ENCODE measurements at regions not wholly inside any gene's neighbourhood (a gene's known extent, or its start where the extent isn't known, plus 50 kb on each side); places are given as distances from the start of the nearest gene placed in this dataset.
"Not testable (repeated sequence)": the region's sequence is repeated elsewhere in the genome, so short reads cannot be mapped to it uniquely, and the experiment has no call there.

GRCh38 chr12:68984796-68985573 is 52.0 kb upstream of the CPM start:
- DNase-seq (ENCODE audit: extremely low read depth, low read depth, low spot score): no peak

GRCh38 chr12:68997526-68997925 is 64.6 kb upstream of the CPM start:
- not testable (repeated sequence) for DNase-seq (ENCODE audit: extremely low read depth, low read depth, low spot score)

GRCh38 chr12:68998041-68998440 is 65.1 kb upstream of the CPM start:
- DNase-seq (ENCODE audit: extremely low read depth, low read depth, low spot score): no peak

GRCh38 chr12:69000074-69000473 is 67.1 kb upstream of the CPM start:
- DNase-seq (ENCODE audit: extremely low read depth, low read depth, low spot score): no peak

- DNase-seq (ENCODE audit: extremely low read depth, low read depth, low spot score): no peak
These were observed 67.7 kb upstream of the CPM start for GRCh38 chr12:69000540-69001243.

GRCh38 chr12:69001251-69001650 is 68.3 kb upstream of the CPM start:
- DNase-seq (ENCODE audit: extremely low read depth, low read depth, low spot score): no peak

- no peak for DNase-seq (ENCODE audit: extremely low read depth, low read depth, low spot score)
These were observed 70.0 kb upstream of the CPM start for GRCh38 chr12:69002969-69003368.

GRCh38 chr12:69003991-69004390 is 71.0 kb upstream of the CPM start:
- DNase-seq (ENCODE audit: extremely low read depth, low read depth, low spot score): no peak

GRCh38 chr12:69007101-69007854 is 74.3 kb upstream of the CPM start:
- no peak for DNase-seq (ENCODE audit: extremely low read depth, low read depth, low spot score)

- no peak for DNase-seq (ENCODE audit: extremely low read depth, low read depth, low spot score)
These were observed 74.9 kb upstream of the CPM start for GRCh38 chr12:69007855-69008351.

GRCh38 chr12:69008520-69008919 is 75.5 kb upstream of the CPM start:
- DNase-seq (ENCODE audit: extremely low read depth, low read depth, low spot score): no peak

GRCh38 chr12:69014047-69014446 is 81.1 kb upstream of the CPM start:
- DNase-seq (ENCODE audit: extremely low read depth, low read depth, low spot score): no peak

- DNase-seq (ENCODE audit: extremely low read depth, low read depth, low spot score): no peak
These were observed 82.0 kb upstream of the CPM start for GRCh38 chr12:69015017-69015416.

GRCh38 chr12:69015831-69016230 is 82.9 kb upstream of the CPM start:
- no peak for DNase-seq (ENCODE audit: extremely low read depth, low read depth, low spot score)

- no peak for DNase-seq (ENCODE audit: extremely low read depth, low read depth, low spot score)
These were observed 86.1 kb upstream of the CPM start for GRCh38 chr12:69019082-69019481.

GRCh38 chr12:69019910-69020309 is 86.9 kb upstream of the CPM start:
- DNase-seq (ENCODE audit: extremely low read depth, low read depth, low spot score): no peak

- no peak for DNase-seq (ENCODE audit: extremely low read depth, low read depth, low spot score)
These were observed 89.7 kb upstream of the CPM start for GRCh38 chr12:69022674-69023073.

GRCh38 chr12:69023840-69024239 is 90.9 kb upstream of the CPM start:
- DNase-seq (ENCODE audit: extremely low read depth, low read depth, low spot score): no peak

GRCh38 chr12:69024413-69024812 is 91.4 kb upstream of the CPM start:
- no peak for DNase-seq (ENCODE audit: extremely low read depth, low read depth, low spot score)

GRCh38 chr12:69024907-69025306 is 91.9 kb upstream of the CPM start:
- DNase-seq (ENCODE audit: extremely low read depth, low read depth, low spot score): no peak

- no peak for DNase-seq (ENCODE audit: extremely low read depth, low read depth, low spot score)
These were observed 93.4 kb upstream of the CPM start for GRCh38 chr12:69026336-69026735.

All from glomerular endothelial cell (primary cell).